ENCODE measurements at regions not wholly inside any gene's neighbourhood (a gene's known extent, or its start where the extent isn't known, plus 50 kb on each side); places are given as distances from the start of the nearest gene placed in this dataset.

DNA sequence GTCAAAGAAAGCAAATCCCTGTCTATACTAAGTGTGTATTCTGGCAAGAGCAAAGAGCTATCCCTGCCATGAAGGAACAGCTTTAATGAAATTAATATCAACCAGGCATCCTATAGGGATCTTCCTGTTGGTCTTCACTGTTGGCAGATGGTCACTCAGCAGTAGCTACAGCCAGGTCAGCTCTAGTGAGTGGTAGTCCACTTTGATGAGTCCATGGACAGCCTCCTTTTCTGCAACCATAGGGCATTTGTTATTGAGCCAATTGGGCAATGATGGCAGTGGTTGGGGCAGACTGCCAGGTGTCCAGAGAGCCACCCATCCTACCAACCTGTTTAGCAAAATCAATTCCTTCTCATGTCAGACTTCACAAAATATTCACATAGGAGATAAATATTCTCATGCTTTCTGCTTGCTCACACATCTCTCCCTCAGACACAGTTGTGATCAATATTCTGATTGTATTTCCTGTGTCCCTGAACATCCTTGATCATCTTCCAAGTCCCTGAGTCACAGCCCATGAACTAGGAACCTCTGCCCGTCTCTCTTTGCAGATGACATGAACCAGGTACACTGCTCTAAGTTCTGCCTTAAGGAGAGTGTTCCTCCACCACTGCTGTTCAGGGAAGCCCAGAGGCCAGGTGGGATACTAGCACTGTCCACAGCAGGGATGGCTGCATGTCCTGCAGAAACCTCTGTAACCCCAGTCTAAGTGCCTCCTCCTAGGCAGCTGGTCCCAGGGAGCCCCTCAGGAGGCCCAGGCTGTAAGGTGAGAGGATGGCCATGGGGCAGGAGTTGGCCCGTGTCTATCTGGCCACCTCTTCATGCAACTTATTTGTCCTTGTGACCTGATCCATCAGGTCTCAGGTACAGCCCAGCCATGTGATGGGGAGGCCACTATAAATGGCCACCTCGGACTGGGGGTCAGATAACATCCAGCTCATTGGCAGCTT is 74.2 kb upstream of the IGLL5 start (continued):
- TF ChIP-seq, protein P1, sequence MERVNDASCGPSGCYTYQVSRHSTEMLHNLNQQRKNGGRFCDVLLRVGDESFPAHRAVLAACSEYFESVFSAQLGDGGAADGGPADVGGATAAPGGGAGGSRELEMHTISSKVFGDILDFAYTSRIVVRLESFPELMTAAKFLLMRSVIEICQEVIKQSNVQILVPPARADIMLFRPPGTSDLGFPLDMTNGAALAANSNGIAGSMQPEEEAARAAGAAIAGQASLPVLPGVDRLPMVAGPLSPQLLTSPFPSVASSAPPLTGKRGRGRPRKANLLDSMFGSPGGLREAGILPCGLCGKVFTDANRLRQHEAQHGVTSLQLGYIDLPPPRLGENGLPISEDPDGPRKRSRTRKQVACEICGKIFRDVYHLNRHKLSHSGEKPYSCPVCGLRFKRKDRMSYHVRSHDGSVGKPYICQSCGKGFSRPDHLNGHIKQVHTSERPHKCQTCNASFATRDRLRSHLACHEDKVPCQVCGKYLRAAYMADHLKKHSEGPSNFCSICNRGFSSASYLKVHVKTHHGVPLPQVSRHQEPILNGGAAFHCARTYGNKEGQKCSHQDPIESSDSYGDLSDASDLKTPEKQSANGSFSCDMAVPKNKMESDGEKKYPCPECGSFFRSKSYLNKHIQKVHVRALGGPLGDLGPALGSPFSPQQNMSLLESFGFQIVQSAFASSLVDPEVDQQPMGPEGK (tag by site-specific recombination; IDR thresholded peaks at IDR 0.05): no peak
- no peak for TF ChIP-seq RBAK (tag by site-specific recombination; IDR thresholded peaks at IDR 0.05)
- no peak for TF ChIP-seq GLI2 (tag by site-specific recombination; IDR thresholded peaks at IDR 0.05; ENCODE audit: borderline replicate concordance, low read depth)
- TF ChIP-seq KLF7 (tag by site-specific recombination; IDR thresholded peaks at IDR 0.05; ENCODE audit: borderline replicate concordance): no peak
- TF ChIP-seq ZNF175 (tag by site-specific recombination; IDR thresholded peaks at IDR 0.05): no peak

DNA sequence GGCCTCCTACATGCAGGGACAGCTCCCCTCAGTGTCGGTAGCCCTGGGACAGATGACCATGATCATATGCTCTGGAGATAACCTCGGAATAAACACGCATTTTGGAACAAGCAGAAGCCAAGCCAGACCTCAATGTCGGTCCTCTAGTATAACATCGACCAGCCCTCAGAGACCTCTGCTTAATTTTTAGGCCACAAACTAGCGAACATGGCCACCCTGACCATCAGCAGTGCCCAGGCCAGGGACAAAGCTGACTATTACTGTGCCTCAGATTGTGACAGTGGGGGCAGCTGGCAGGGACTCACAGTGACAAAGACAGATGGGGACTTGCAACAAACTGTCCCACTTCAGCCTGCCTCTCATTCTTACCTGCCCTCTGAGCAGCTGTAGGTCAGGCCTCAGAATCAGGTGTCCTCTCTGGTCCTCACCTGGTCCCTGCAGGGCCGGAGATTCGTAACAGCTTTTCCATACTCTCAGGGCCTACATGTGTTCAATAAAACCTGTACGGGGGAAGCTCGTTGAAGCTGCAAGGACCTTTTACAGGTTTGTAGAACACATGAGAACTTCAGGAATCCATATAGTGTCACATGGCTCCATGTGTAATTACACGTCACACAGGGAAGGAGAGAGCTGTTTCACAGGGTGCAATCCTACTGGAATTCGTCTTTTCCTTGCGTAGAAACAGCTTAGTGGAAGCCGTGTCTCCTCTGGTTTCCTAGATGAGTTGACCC is 72.8 kb upstream of the IGLL5 start:
- no peak overlapping the region for H3K27ac ChIP-seq (ENCODE audit: extremely low read depth, low read depth, low read length)
- ChIA-PET POLR2A (no interaction called here), CTCF (interaction anchor here (0.6 to 2.8 kb wide), 4 partner anchors 27 to 227 kb away, joined by 3 to 9 read pairs (median 6); no protein-coding TSS in a partner anchor)
- H3K36me3 ChIP-seq (ENCODE audit: control insufficient read depth in 2 of 2, insufficient read depth in 1 of 2, low read length in 2 of 2): no peaks in the 10 kb centered on the region
- no peaks in the 10 kb centered on the region for H3K9me3 ChIP-seq (ENCODE audit: control insufficient read depth, insufficient read depth, low read depth, low read length)
- no peak for TF ChIP-seq ZNF23 (tag by site-specific recombination; IDR thresholded peaks at IDR 0.05; ENCODE audit: borderline replicate concordance)
- TF ChIP-seq, protein P2, sequence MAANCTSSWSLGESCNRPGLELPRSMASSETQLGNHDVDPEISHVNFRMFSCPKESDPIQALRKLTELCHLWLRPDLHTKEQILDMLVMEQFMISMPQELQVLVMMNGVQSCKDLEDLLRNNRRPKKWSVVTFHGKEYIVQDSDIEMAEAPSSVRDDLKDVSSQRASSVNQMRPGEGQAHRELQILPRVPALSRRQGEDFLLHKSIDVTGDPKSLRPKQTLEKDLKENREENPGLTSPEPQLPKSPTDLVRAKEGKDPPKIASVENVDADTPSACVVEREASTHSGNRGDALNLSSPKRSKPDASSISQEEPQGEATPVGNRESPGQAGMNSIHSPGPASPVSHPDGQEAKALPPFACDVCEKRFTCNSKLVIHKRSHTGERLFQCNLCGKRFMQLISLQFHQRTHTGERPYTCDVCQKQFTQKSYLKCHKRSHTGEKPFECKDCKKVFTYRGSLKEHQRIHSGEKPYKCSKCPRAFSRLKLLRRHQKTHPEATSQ (tag by site-specific recombination; IDR thresholded peaks at IDR 0.05): no peak
- TF ChIP-seq SP7 (tag by site-specific recombination; IDR thresholded peaks at IDR 0.05): no peak
- no peak for TF ChIP-seq ZNF416 (tag by site-specific recombination; IDR thresholded peaks at IDR 0.05)
- no peak for TF ChIP-seq ZNF621 (tag by site-specific recombination; IDR thresholded peaks at IDR 0.05)
- no peak for TF ChIP-seq ZNF549 (tag by site-specific recombination; IDR thresholded peaks at IDR 0.05)
- TF ChIP-seq ZNF354C (tag by site-specific recombination; IDR thresholded peaks at IDR 0.05; ENCODE audit: borderline replicate concordance, low read depth): no peak
- no peak for TF ChIP-seq ZNF132 (tag by site-specific recombination; IDR thresholded peaks at IDR 0.05; ENCODE audit: borderline replicate concordance)
- no peak for TF ChIP-seq ZNF169 (tag by site-specific recombination; IDR thresholded peaks at IDR 0.05)
- no peak for TF ChIP-seq KLF10 (tag by site-specific recombination; IDR thresholded peaks at IDR 0.05)
- TF ChIP-seq, protein P3, sequence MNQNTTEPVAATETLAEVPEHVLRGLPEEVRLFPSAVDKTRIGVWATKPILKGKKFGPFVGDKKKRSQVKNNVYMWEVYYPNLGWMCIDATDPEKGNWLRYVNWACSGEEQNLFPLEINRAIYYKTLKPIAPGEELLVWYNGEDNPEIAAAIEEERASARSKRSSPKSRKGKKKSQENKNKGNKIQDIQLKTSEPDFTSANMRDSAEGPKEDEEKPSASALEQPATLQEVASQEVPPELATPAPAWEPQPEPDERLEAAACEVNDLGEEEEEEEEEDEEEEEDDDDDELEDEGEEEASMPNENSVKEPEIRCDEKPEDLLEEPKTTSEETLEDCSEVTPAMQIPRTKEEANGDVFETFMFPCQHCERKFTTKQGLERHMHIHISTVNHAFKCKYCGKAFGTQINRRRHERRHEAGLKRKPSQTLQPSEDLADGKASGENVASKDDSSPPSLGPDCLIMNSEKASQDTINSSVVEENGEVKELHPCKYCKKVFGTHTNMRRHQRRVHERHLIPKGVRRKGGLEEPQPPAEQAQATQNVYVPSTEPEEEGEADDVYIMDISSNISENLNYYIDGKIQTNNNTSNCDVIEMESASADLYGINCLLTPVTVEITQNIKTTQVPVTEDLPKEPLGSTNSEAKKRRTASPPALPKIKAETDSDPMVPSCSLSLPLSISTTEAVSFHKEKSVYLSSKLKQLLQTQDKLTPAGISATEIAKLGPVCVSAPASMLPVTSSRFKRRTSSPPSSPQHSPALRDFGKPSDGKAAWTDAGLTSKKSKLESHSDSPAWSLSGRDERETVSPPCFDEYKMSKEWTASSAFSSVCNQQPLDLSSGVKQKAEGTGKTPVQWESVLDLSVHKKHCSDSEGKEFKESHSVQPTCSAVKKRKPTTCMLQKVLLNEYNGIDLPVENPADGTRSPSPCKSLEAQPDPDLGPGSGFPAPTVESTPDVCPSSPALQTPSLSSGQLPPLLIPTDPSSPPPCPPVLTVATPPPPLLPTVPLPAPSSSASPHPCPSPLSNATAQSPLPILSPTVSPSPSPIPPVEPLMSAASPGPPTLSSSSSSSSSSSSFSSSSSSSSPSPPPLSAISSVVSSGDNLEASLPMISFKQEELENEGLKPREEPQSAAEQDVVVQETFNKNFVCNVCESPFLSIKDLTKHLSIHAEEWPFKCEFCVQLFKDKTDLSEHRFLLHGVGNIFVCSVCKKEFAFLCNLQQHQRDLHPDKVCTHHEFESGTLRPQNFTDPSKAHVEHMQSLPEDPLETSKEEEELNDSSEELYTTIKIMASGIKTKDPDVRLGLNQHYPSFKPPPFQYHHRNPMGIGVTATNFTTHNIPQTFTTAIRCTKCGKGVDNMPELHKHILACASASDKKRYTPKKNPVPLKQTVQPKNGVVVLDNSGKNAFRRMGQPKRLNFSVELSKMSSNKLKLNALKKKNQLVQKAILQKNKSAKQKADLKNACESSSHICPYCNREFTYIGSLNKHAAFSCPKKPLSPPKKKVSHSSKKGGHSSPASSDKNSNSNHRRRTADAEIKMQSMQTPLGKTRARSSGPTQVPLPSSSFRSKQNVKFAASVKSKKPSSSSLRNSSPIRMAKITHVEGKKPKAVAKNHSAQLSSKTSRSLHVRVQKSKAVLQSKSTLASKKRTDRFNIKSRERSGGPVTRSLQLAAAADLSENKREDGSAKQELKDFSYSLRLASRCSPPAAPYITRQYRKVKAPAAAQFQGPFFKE (tag by site-specific recombination; IDR thresholded peaks at IDR 0.05; ENCODE audit: borderline replicate concordance): no peak
- TF ChIP-seq ZFP41 (tag by site-specific recombination; IDR thresholded peaks at IDR 0.05; ENCODE audit: borderline replicate concordance): no peak
- no peak for TF ChIP-seq ZNF292 (tag by site-specific recombination; IDR thresholded peaks at IDR 0.05; ENCODE audit: borderline replicate concordance, low read depth)
- TF ChIP-seq ZNF155 (tag by site-specific recombination; IDR thresholded peaks at IDR 0.05): no peak
- no peak for TF ChIP-seq ZEB2 (tag by site-specific recombination; IDR thresholded peaks at IDR 0.05)
- H3K4me3 ChIP-seq (ENCODE audit: low read depth, low read length): no peak overlapping the region
- H3K4me1 ChIP-seq (ENCODE audit: control insufficient read depth, insufficient read depth, low read length): no peaks in the 10 kb centered on the region

Data from HEK293 (cell line).